ENCODE measurements at regions not wholly inside any gene's neighbourhood (a gene's known extent, or its start where the extent isn't known, plus 50 kb on each side); places are given as distances from the start of the nearest gene placed in this dataset.
A peak's percentile ranks its signal among the peaks of the same experiment; 100 is the strongest.

DNA sequence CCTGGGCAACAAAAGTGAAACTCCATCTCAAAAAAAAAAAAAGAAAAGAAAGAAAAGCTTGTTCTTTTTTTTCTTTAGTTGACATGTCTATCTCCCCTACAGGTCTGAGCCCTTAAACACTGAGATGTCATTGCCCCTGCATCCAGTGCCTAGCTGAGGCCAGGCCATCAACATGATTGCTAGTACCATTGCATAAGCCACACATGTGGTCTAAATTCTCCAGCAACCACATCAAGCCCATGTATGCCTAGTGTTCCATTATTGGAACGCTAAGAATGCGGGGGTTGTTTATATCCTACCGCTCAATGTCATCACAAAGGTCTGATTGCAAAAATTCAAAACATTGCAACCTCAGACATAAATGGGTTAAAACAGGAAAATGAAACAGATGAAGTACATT is 62.7 kb downstream of the NPTX2 start:
- peak; percentile 42 for DNase-seq (ENCODE audit: low spot score)

DNA sequence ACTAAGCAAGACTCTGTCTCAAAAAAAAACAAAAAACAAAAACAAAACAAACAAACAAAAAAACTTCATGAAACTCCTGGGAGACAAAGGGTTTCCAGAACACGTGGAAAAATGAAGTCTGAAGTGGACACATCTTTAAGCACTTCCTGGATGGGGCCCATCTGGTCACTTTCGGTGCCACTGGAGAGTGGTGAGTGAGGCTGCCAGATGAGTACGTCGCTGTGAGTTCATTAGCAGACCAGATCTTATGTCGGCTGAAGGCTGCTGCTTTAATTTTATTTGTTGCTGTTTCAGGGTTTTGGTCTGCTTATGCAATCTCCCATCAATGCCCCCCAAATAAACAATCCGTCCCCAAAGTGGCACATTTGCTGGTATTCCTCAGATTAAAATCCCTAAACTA is 64.4 kb downstream of the NPTX2 start:
- peak; percentile 27 for DNase-seq (ENCODE audit: low spot score)

DNA sequence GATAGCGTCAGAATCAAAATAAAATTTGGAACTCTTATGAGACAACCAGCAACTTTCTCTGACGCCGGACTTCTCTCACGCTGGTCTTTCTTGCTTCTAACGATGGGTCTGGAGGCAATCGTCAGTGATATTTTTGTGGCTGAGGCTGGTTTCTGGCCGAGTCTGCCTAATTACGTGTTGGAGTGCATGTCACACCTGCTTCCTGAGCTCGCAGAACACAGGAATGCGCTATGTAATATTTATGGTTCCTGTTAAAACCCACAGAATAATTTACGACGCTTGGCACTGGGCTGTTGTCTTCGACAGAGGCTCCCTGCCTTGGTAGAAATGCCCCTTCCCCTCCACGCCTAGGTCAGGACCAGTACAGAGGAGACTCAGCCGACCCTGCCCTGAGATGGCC is 64.9 kb downstream of the NPTX2 start:
- DNase-seq (ENCODE audit: low spot score) = no peak

DNA sequence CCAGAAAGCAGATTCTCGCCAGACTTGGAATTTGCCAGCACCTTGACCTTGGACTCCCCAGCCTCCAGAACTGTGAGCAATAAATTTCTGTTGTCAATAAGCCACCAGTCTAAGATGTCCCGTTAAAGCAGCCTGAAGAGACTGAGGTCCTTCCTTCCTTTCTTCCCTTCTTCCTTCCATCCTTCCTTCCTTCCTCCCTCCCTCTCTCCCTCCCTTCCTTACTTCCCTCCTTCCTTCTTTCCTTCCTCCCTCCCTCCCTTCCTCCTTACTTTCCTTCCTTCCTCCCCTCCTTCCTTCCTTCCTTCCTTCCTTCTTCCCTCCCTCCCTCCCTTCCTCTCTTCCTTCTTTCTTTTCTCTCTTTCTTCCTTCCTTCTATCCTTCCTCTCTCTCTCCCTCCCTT is 66.4 kb downstream of the NPTX2 start:
- no peak for DNase-seq (ENCODE audit: low spot score)

DNA sequence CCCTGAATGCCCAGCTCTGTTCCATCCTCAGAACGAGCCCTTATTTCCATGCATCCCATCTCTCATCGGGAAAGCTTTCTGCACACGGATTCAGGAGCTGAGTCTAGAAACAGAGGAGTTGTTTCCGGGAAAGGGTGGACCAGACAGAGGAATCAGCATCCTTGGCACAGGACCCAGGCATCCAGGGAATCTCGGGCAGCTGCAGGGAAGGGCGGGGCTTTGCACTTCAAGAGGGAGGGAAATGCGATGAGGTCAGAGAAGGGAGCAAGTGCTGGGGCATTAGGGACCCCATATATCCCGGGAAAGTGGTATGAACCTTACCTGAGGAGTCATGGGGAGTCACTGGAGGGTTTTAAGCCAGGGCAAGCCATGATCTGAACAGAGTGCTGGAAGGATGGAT is 68.5 kb downstream of the NPTX2 start:
- DNase-seq (ENCODE audit: low spot score) = no peak

DNA sequence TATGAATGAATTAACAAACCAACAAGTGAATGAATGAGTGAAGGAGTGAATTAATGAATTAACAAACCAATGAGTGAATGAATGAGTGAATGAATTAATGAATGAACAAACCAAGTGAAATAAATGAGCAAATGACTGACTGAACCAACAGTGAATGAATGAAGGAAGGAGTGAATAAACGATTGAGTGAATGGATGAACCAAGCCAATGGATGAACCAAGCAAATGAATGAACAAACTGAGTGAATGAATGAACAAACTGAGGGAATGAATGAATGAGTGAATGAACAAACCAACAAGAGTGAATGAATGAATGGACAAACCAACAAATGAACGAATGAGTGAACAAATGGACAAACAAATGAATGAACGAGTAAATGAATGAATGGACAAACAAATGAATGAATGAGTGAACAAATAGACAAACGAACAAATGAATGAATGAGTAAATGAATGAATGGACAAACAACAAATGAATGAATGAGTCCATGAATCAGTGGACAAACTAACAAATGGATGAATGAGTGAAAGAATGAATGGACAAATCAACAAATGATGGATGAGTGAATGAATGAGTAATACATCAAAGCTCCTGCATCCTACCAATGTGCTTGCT is 69.5 kb downstream of the NPTX2 start:
- no peak for DNase-seq (ENCODE audit: low spot score)

DNA sequence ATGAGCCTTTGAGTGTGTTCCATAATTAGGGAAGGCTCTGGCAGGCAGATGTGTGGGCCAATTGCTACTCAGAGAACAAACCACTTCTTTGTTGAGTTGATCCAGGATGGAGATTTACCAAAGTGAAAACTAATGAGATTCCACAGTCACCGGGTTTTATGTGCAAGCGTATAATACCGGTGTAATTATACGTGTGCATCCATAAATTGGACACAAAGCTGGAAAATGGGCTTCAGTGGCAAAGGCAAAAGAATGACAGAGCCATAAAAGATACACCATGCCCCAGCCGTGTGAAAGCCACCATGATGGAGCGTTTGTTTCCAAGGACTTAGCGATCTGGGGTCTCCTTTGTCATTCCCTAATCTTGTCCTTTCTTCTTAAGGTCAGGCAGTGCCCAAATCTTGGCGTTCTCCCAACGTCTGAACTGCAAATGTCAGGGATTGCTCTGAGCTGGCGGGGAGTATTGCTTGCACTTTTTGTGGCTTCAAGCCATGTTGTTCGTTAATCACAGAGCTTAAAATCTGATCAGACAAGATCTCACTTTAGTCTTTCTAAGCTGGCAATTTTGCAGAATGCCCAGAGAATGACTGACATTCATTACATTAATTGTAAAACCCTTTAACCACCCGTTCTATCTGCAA is 70.1 kb downstream of the NPTX2 start:
- no peak for DNase-seq (ENCODE audit: low spot score)

DNA sequence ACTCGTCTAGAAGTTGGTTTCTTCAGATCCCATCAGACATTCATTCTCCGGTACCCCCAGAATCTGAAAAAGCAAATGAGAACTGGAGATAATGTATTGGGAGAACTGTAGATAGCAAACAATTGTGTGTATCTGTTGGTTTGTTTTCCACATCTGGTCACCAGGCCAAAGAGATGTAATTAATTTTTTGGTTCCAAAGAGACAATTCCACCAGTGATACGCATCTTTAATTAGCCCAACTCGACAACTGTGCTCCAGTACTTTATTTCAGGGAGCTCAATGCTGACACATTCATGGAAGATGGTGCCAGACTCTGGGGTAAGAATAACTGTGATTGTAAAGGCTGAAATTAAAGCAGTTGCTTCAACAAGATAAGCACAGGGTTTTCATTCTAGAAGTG is 74.5 kb downstream of the NPTX2 start:
- DNase-seq (ENCODE audit: low spot score) = no peak

DNA sequence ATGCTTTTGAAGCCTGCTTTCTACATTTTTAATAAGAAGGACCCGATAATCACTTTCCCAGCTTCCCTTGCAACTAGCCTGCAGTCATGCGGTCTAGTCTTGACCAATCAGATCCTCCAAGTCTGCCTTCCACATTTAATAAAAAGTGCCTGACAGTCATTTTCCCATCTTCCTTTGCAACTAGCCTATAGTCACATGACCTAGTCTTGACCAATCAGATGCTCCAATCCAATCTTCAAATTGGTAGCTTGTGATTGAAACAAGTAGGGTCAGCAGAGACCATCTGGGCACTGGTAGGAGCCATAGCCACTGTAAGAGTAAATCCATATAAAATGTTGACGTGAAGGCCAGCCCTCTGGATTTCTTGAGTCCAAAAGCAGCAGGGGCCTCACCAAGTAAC is 80.0 kb downstream of the NPTX2 start:
- DNase-seq (ENCODE audit: low spot score) = no peak

DNA sequence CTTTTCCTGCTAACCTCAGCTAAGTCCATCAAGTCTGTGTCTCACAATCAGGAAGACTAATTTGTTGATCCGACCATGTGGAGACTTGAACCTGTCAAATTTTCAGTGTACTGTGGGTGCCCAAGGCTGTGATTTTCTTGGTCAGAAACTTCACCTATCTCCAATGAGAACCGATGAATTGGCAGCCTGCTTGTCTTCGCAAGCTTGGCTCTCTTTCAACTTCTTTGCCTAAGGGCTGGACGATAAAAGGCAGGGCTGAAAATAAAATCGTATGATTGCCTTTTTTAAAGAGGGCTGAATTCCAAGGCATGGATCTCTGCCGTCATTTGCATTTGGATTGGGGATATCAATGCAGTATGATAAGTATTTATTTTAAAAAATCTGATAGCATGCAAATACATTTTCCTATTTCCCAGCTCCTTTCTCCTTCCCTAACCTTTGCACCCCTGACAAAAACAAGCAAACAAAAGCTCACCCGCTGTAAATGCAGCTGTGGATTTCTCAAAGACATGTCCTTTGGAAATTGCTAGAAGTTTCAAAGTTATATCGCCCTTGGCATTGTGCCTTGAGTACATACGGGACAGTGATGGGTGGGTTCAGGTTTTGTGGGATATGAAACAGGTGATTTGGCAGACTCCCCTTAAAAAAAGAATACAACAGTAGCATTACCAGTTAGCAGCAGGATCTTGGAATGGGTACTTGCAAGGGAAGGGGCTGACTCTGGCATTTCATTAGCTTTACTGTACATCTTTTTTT is 80.6 kb downstream of the NPTX2 start:
- DNase-seq (ENCODE audit: low spot score) = no peak

DNA sequence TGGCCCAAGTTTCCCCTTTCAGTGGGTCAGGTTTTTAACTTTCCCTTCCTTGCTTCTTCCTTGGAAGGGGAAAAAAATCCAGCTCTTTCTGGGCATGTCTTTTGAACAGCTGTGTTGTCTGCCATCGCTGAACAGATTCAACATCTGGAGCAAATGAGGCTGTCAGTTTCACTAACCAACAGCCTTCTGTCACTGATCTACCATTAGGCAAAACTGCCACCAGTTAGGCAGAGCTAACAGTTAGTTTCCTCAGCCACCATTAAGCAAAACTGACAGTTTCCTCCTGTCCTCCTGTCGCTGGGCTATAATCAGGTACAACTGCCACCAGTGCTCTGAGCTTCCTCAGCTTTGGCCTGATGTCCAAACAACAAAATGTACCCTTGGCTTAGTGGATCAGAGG is 81.9 kb downstream of the NPTX2 start:
- no peak for DNase-seq (ENCODE audit: low spot score)

DNA sequence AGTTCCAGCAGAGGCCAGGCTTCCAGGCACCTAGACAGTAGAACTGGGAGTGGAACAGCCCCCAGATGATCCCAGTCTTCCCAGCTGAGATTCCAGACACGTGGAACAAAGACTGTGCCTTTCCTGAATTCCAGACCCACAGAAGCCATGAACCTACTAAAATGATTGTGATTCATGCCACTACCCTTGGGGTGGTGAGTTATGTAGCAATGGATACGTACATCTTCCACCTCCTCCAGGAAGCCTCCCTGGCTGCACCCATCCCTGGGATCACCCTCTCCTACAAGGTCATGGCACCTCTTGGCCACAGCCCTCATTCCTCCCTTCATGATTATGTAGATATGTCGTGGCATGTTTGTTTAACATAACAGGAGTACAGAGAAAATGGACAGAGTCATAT is 83.4 kb downstream of the NPTX2 start:
- no peak for DNase-seq (ENCODE audit: low spot score)

DNA sequence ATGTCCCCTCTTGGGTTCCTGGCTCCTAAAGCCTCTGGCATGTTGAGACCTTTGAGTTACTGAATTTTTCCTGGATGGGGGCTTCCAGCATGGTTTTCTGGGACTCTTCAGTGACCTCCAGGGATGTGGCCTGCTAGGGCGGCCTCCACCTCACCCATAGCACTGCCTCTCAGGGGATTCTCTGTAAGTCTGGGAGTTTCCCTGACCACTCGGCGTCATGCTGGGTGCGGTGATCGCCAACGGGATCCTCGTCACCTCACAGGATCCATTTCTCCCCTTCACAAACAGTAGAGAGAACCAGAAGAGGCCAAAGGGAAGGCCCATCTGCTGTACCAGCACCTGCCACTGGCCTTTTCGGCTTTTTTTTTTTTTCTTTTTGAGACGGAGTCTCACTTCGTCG is 84.3 kb downstream of the NPTX2 start:
- DNase-seq (ENCODE audit: low spot score) = no peak

DNA sequence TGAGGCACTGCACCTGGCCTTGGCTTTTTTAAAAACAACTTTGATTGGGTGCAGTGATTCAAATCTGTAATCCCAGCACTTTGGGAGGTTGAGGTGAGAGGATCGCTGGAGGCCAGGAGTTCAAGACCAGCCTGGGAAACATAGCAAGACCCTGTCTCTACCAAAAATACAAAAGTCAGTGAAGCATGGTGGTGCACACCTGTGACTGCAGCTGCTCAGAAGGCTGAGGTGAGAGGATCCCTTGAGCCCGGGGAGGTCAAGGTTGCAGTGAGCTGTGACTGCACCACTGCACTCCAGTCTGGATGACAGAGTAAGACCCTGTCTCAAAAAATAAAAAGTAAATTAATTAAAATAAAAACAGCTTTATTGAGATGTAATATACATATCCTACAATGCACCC is 84.9 kb downstream of the NPTX2 start:
- DNase-seq (ENCODE audit: low spot score) = no peak

DNA sequence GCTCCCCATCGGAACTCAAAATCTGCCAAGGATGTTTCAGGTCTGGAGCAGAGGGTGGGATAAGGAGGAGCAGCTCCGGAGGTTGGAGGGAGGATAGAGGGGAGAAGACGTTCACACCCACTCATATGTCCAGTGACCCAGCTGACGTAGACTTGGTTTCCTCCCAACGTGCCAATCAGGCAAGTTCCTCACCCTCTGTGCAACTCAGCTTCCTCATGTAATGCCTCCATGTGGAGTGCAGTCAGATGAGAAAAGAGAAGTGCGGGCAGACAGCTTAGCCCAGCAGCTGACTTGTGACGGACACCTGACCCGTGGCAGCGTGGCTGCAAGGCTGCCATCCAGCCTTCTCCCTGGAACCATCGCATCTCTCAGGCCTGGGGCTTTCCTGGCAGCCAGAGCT is 86.8 kb downstream of the NPTX2 start:
- no peak for DNase-seq (ENCODE audit: low spot score)

DNA sequence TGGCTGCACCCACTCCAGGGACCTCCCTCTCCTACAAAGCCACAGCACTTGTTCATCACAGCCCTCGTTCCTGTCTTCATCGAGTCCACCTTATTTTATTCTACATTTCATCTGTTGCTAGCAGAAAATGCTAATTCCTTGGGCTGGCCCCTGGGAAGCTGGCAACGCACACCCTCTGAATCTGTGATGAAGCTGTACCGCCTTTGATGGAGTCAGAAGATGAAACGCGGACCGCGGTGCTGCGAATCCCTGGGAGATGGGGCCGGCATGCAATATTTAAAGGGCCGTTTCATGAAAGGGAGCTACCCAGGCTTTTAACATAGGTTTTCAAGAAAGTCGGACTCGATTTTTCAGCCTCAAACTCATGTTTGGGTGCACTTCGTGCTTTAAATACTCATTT is 88.5 kb downstream of the NPTX2 start:
- DNase-seq (ENCODE audit: low spot score) = no peak

DNA sequence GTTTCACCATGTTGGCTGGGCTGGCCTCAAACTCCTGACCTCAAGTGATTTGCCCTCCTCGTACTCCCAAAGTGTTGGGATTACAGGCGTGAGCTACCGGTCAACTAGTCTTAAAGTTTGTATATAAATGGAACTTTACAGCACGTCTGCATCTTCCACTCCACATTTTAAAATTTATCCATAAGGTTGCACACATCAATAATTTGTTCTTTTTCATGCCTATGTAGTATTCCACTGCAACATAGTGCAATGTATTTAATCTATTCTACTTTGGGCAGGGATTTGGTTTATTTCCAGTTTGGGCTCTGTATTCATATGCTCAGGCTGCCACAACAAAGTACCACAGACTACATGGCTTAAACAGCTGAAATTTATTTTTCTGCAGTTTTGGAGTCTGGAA is 90.0 kb downstream of the NPTX2 start:
- DNase-seq (ENCODE audit: low spot score) = no peak

DNA sequence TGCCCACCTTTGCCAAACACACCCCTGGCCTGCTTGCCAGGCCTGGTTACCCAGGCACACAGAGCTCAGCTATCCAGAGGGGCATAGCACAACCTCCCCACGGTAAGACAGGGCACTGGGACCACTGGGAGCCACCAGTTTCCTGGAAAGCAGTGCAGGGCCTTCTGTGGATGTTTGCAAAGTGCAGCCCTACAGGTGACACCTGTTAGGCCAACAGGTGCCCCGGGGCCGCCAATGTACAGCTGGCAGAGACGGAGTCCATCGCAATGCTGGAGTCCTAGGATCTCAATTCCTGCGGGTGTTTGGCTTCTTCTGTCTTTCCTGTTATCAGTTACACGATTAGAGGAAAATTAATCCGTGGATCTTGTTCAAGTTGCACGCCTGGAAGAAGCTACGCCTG is 94.9 kb downstream of the NPTX2 start:
- no peak for DNase-seq (ENCODE audit: low spot score)

DNA sequence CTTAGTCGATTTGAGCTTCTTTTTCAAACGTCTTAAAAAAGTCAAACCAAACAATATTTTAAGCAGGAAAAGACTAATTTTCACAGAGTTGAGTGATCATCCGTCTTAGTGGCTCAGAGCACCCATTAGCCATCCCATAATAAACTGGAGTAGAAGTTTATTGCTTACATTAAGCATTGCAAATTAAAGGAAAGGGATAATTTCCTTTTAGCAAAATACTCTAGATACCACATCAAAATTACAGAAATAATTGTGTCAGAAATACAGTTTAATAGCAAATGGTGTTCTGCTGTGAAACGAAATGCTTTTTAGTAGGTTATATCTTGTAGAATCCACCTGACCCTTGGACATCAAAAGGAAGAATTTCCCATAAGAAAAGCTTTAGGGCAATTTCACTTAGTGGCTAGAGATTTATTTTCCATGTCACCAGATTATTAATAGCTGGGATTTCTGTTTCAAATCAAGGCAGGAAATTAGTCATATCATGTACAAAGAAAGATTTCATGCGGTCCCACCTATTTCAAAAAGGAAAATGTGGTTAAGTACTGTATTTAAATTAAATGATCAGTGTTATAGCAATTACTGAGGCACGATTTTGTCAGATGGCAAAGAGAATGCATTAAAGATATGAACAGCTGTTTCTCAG is 96.2 kb downstream of the NPTX2 start:
- DNase-seq (ENCODE audit: low spot score) = no peak

DNA sequence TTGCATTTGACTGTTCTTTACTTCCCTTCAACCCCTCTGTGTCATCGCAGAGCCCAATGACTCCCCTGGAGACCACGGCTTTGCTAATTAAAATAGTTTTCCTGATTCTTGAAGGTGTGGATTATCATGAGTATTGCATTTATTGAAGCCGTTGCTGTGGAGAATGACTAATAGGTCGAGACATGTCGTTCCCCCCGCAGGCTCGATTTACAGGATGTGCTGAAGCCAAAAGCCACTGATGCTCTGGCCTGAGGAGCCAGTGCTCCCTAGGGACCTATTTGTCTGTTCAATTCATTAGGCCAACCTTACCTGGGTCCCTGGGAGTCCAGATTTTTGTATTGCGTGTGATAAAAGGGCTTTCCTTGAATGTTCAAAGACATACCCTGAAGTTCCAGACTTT is 102.3 kb downstream of the NPTX2 start:
- DNase-seq (ENCODE audit: low spot score) = no peak

DNA sequence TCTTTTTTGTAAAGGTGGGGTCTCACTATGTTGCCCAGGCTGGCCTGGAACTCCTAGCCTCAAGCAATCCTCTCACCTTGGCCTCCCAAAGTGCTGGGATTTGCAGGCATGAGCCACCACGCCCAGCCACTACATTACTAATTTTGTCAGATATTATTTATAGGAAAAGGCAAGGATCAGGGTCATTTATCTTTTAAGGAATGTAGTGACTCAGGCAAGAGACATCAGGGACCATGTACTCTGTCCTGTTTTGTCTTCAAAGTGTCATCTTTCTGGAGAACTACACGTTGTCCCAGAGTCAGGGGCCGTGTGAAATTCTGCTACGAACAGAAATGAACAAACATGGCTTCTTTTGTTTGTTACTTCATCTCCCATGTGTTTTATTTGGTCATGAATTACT is 105.3 kb downstream of the NPTX2 start:
- no peak for DNase-seq (ENCODE audit: low spot score)

DNA sequence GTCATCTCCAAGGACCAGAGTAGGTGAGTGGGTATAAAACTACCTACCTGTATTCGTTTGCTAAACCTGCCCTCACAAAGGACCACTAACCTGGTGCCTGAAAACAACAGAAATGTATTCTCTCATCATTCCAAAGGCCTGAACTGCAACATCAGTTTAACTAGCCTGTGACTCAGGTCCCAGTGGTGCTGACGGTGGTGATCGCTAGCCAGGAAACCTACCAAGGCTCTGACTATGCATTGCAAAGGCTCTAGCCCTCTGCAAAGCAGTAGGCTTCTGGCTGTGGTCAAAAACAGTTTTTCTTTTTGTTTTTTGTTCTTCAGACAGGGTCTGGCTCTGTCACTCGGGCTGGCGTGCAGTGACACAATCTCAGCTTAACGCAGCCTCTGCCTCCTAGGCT is 107.5 kb downstream of the NPTX2 start:
- no peak for DNase-seq (ENCODE audit: low spot score)

DNA sequence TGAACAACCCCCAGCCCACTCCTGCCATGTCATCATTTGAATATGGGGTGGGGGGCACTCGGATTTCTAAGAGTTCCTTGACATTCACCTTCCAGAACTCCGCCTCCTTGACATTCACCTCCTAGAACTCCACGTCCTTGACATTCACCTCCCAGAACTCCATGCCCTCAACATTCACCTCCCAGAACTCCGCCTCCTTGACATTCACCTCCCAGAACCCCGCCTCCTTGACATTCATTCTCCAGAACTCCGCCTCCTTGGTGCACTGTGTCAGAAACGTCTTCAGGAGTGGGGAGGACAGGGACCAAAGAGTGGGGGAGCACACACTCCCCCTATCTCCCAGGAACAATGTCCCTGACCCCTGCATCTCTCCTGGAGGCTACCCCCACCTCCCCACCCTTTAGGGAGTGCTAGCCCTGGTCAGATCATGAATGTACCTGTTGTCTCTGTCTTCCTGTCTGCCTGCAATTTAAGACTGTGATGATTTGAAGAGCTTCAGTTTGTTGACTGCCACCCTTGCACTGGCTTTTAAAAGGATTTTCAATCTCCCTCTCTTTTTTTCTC is 110.1 kb downstream of the NPTX2 start:
- no peak for DNase-seq (ENCODE audit: low spot score)
